GM19240 (cell line): ENCODE measurements at regions not wholly inside any gene's neighbourhood (a gene's known extent, or its start where the extent isn't known, plus 50 kb on each side); places are given as distances from the start of the nearest gene placed in this dataset.
"Not testable (repeated sequence)": the region's sequence is repeated elsewhere in the genome, so short reads cannot be mapped to it uniquely, and the experiment has no call there.

Source experiments
- DNase-seq: peaks from one replicate; pipeline ENCODE4 v3.0.0; 2011; ENCODE audit warnings: low spot score; ENCODE audit not compliant: insufficient read length

- DNase-seq, result no peak
These were observed 391.7 kb downstream of the ZEB2 start for GRCh38 chr2:144128130-144128746.

GRCh38 chr2:144127693-144128092, 392.2 kb downstream of the ZEB2 start:
- no peak for DNase-seq

- no peak for DNase-seq
These were observed 393.6 kb downstream of the ZEB2 start for GRCh38 chr2:144126302-144126701.

- DNase-seq, result no peak
These were observed 394.2 kb downstream of the ZEB2 start for GRCh38 chr2:144125751-144126150.

GRCh38 chr2:144124882-144125281, 395.0 kb downstream of the ZEB2 start:
- DNase-seq, result no peak

GRCh38 chr2:144120487-144120886, 399.4 kb downstream of the ZEB2 start:
- no peak for DNase-seq

GRCh38 chr2:144117086-144117485, 402.8 kb downstream of the ZEB2 start:
- DNase-seq, result no peak

- DNase-seq, result no peak
These were observed 404.1 kb downstream of the ZEB2 start for GRCh38 chr2:144115739-144116291.

GRCh38 chr2:144114760-144115159, 405.2 kb downstream of the ZEB2 start:
- DNase-seq, result no peak

GRCh38 chr2:144111437-144111836, 408.5 kb downstream of the ZEB2 start:
- no peak for DNase-seq

- not testable (repeated sequence) for DNase-seq
These were observed 413.8 kb downstream of the ZEB2 start for GRCh38 chr2:144106104-144106503.

- no peak for DNase-seq
These were observed 417.5 kb downstream of the ZEB2 start for GRCh38 chr2:144102386-144102785.

GRCh38 chr2:144099780-144100377, 420.0 kb downstream of the ZEB2 start:
- no peak for DNase-seq

- no peak for DNase-seq
These were observed 420.6 kb downstream of the ZEB2 start for GRCh38 chr2:144099340-144099739.

GRCh38 chr2:144097440-144098225, 422.3 kb downstream of the ZEB2 start:
- no peak for DNase-seq

- no peak for DNase-seq
These were observed 423.4 kb downstream of the ZEB2 start for GRCh38 chr2:144096531-144096930.

GRCh38 chr2:144094408-144095151, 425.3 kb downstream of the ZEB2 start:
- no peak for DNase-seq

- DNase-seq, result no peak
These were observed 428.3 kb downstream of the ZEB2 start for GRCh38 chr2:144091622-144092021.

- DNase-seq, result no peak
These were observed 431.1 kb downstream of the ZEB2 start for GRCh38 chr2:144088863-144089262.

GRCh38 chr2:144086965-144087364, 433.0 kb downstream of the ZEB2 start:
- no peak for DNase-seq

- no peak for DNase-seq
These were observed 434.9 kb downstream of the ZEB2 start for GRCh38 chr2:144085016-144085415.
